Tibial artery (tissue), 4 donors: ENCODE measurements at regions not wholly inside any gene's neighbourhood (a gene's known extent, or its start where the extent isn't known, plus 50 kb on each side); places are given as distances from the start of the nearest gene placed in this dataset.

ENCODE experiments used
- DNase-seq, 2 donors: peaks; one replicate each; pipeline ENCODE4 v3.0.0-alpha.2; 2019
- H3K27ac ChIP-seq, 2 donors: fragments of 200-600 bp; sonication (generic) in 1 of 2; 1 replicate in 1 of 2; 2 replicates in 1 of 2; pipeline ENCODE4 v1.5.1; 2018 to 2019; ENCODE audit warnings: mild to moderate bottlenecking in 1 of 2
- H3K27me3 ChIP-seq, 2 donors: fragments of 200-600 bp; sonication (generic) in 1 of 2; one replicate each; pipeline versions ENCODE4 v1.5.1 to v1.6.0; 2016 to 2019
- H3K36me3 ChIP-seq, 3 donors: fragments of 200-600 bp; sonication (generic) in 2 of 3; one replicate each; pipeline ENCODE4 v1.5.1; 2016 to 2019; ENCODE audit warnings: mild to moderate bottlenecking in 2 of 3
- H3K4me1 ChIP-seq, 4 donors: fragments of 200-600 bp; sonication (generic) in 2 of 4; 1 replicate in 3 of 4; 2 replicates in 1 of 4; pipeline ENCODE4 v1.5.1; 2016 to 2019
- H3K4me3 ChIP-seq, 2 donors: fragments of 200-600 bp; sonication (generic) in 1 of 2; 1 replicate in 1 of 2; 2 replicates in 1 of 2; pipeline ENCODE4 v1.5.1; 2018 to 2019; ENCODE audit warnings: mild to moderate bottlenecking in 2 of 2
- H3K9me3 ChIP-seq, 3 donors: fragments of 200-600 bp; sonication (generic) in 1 of 3; one replicate each; pipeline ENCODE4 v1.5.1; 2016 to 2019
- CTCF ChIP-seq, 2 experiments: fragments of 200-600 bp in 1 of 2; fragments of 450-650 bp in 1 of 2; IDR thresholded peaks; one replicate each; pipeline ENCODE4 v1.5.1; 2017 to 2019; ENCODE audit warnings: antibody characterized with exemption in 2 of 2, mild to moderate bottlenecking in 1 of 2, moderate library complexity in 1 of 2
- intact Hi-C: fragments of 100-400 bp; cut with DNase I; formaldehyde crosslinking; loops from one replicate; pipeline ENCODE4 v1.15.0; 2023; ENCODE audit warnings: low total_unique reads

- Histone ChIP-seq H3K27ac (no peak overlapping the region), H3K4me3 (no peak overlapping the region), H3K4me1 (no peaks in the 10 kb centered on the region), H3K9me3 (no peaks in the 10 kb centered on the region), H3K27me3 (no peaks in the 10 kb centered on the region), H3K36me3 (no peaks in the 10 kb centered on the region)
- TF ChIP-seq CTCF (IDR thresholded peaks at IDR 0.05), result no peak
- DNase-seq, result no peak
- intact Hi-C loops, result no loop called here
These were observed 475.4 kb upstream of the RPS6KA3 start for GRCh38 chrX:20742106-20742505.

DNA sequence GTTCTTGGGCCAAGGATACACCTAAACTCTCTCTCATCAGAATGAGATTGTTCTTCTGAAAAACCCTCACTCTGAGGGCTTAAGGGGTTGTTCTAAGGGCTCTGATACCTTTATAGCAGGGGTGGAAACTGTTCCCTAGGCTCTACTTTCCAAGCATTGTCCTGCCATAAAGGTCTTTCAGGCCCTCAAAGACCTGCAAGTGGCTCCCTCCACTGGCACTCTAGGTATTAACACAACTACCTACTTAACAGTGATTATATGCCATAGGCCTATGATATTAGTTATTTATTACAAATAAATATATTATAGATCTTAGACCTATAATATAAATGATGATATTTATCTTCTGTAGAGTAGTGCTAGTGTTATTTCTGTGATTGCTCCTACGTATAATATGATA is 473.7 kb upstream of the RPS6KA3 start:
- no peaks in the 10 kb centered on the region for H3K4me1 ChIP-seq
- no peaks in the 10 kb centered on the region for H3K27me3 ChIP-seq
- H3K9me3 ChIP-seq, result no peaks in the 10 kb centered on the region
- TF ChIP-seq CTCF (IDR thresholded peaks at IDR 0.05), result no peak
- H3K4me3 ChIP-seq, result no peak overlapping the region
- no peak for DNase-seq
- no peaks in the 10 kb centered on the region for H3K36me3 ChIP-seq
- no peak overlapping the region for H3K27ac ChIP-seq
- intact Hi-C loops, result no loop called here

DNA sequence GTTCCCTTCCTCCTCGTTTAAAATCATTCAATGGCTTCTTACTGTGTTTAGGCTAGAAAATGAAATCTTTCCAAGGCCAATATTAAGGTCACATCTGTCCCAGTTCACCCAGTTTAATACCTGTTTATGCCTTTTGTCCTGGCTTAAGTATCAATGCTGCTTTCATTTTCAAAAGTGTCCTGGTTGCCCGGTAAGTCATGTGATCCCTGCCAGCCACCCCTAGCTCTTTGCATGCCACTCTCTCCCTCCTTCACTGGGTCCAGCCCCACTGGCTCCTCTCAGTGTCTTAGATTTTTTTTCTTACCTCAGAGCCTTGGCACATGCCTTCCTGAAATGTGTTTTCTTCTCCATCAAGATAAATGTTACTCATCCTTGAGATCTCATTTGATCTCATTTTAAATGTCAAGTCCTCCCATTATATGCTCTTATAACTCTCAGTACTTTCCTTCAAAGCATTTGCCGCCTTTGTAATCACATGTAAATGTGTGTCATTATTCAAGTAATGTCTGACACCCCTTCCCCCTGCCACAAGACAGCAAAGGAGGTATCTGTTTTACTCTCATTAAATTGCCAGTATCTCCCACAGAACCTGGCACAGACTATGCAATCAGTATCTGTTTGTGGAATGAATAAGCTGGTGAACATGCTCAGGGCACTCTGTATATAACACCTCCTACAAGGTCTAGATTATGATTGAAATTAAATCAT is 472.5 kb upstream of the RPS6KA3 start:
- DNase-seq, result no peak
- intact Hi-C loops, result no loop called here
- Histone ChIP-seq H3K27me3 (no peaks in the 10 kb centered on the region), H3K4me3 (no peak overlapping the region), H3K36me3 (no peaks in the 10 kb centered on the region), H3K27ac (no peak overlapping the region), H3K9me3 (no peaks in the 10 kb centered on the region), H3K4me1 (no peaks in the 10 kb centered on the region)
- no peak for TF ChIP-seq CTCF (IDR thresholded peaks at IDR 0.05)

- H3K4me3 ChIP-seq, result no peak overlapping the region
- no peaks in the 10 kb centered on the region for H3K27me3 ChIP-seq
- H3K27ac ChIP-seq, result no peak overlapping the region
- no peak for TF ChIP-seq CTCF (IDR thresholded peaks at IDR 0.05)
- no peaks in the 10 kb centered on the region for H3K9me3 ChIP-seq
- intact Hi-C loops, result no loop called here
- no peaks in the 10 kb centered on the region for H3K36me3 ChIP-seq
- DNase-seq, result no peak
- H3K4me1 ChIP-seq, result no peaks in the 10 kb centered on the region
These were observed 462.7 kb upstream of the RPS6KA3 start for GRCh38 chrX:20729416-20729815.

- Histone ChIP-seq H3K27me3 (no peaks in the 10 kb centered on the region), H3K4me3 (no peak overlapping the region), H3K4me1 (no peaks in the 10 kb centered on the region), H3K9me3 (no peaks in the 10 kb centered on the region), H3K27ac (no peak overlapping the region), H3K36me3 (no peaks in the 10 kb centered on the region)
- intact Hi-C loops, result no loop called here
- TF ChIP-seq CTCF (IDR thresholded peaks at IDR 0.05), result no peak
- DNase-seq, result no peak
These were observed 460.7 kb upstream of the RPS6KA3 start for GRCh38 chrX:20727447-20727846.
